Liver (tissue), 8 donors: ENCODE measurements at regions not wholly inside any gene's neighbourhood (a gene's known extent, or its start where the extent isn't known, plus 50 kb on each side); places are given as distances from the start of the nearest gene placed in this dataset.
A peak's percentile ranks its signal among the peaks of the same experiment; 100 is the strongest.

ENCODE experiments used
- DNase-seq: peaks from one replicate; pipeline ENCODE4 v3.0.0-alpha.2; 2017; ENCODE audit warnings: low spot score
- H3K27ac ChIP-seq, 2 donors: one replicate each; pipeline ENCODE4 v1.7.0; 2013; ENCODE audit warnings: inconsistent platforms in 2 of 2, low read length in 2 of 2, control low read depth in 1 of 2, low read depth in 1 of 2, mild to moderate bottlenecking in 1 of 2
- H3K27me3 ChIP-seq, 4 donors: one replicate each; pipeline versions ENCODE4 v1.6.1 to v1.7.0; 2013; ENCODE audit warnings: low read length in 3 of 4, inconsistent platforms in 1 of 4, mild to moderate bottlenecking in 1 of 4, moderate library complexity in 1 of 4; ENCODE audit not compliant: control insufficient read depth in 4 of 4, insufficient read depth in 4 of 4
- H3K36me3 ChIP-seq, 4 donors: one replicate each; pipeline versions ENCODE4 v1.6.1 to v1.7.0; 2013; ENCODE audit warnings: low read length in 3 of 4, mild to moderate bottlenecking in 3 of 4, low read depth in 1 of 4, moderate library complexity in 1 of 4; ENCODE audit not compliant: control insufficient read depth in 4 of 4, insufficient read depth in 3 of 4
- H3K4me1 ChIP-seq, 4 donors: one replicate each; pipeline versions ENCODE4 v1.6.1 to v1.7.0; 2013; ENCODE audit warnings: low read length in 3 of 4, mild to moderate bottlenecking in 3 of 4, moderate library complexity in 1 of 4; ENCODE audit not compliant: control insufficient read depth in 4 of 4, insufficient read depth in 4 of 4
- H3K4me3 ChIP-seq, 3 donors: one replicate each; pipeline versions ENCODE4 v1.6.1 to v1.7.0; 2013; ENCODE audit warnings: low read length in 3 of 3, control low read depth in 1 of 3, low read depth in 1 of 3, mild to moderate bottlenecking in 1 of 3
- H3K9ac ChIP-seq, 2 donors: one replicate each; pipeline ENCODE4 v1.7.0; 2013; ENCODE audit warnings: low read length in 2 of 2, mild to moderate bottlenecking in 2 of 2, moderate library complexity in 2 of 2, control low read depth in 1 of 2, low read depth in 1 of 2
- H3K9me3 ChIP-seq, 4 donors: one replicate each; pipeline versions ENCODE4 v1.6.1 to v1.7.0; 2013; ENCODE audit warnings: low read length in 3 of 4; ENCODE audit not compliant: control insufficient read depth in 4 of 4
- EGR1 ChIP-seq, 2 donors: IDR thresholded peaks; 2 replicates each; pipeline ENCODE4 v1.6.1; 2016 to 2018; ENCODE audit warnings: antibody characterized with exemption in 2 of 2, low read depth in 2 of 2
- FOXA1 ChIP-seq: IDR thresholded peaks from 2 replicates; pipeline ENCODE4 v1.6.1; 2016; ENCODE audit warnings: antibody characterized with exemption
- HNF4A ChIP-seq, 2 donors: conservative IDR thresholded peaks; 2 replicates each; pipeline ENCODE4 v1.6.1; 2016; ENCODE audit warnings: antibody characterized with exemption in 2 of 2, mild to moderate bottlenecking in 2 of 2
- HNF4G ChIP-seq: IDR thresholded peaks from 2 replicates; pipeline ENCODE4 v1.6.1; 2016; ENCODE audit warnings: antibody characterized with exemption
- JUND ChIP-seq, 2 donors: IDR thresholded peaks; 2 replicates each; pipeline ENCODE4 v1.6.1; 2016; ENCODE audit warnings: antibody characterized with exemption in 2 of 2
- NR2F2 ChIP-seq: IDR thresholded peaks from 2 replicates; pipeline ENCODE4 v1.6.1; 2016; ENCODE audit warnings: antibody characterized with exemption
- RAD21 ChIP-seq, 2 donors: IDR thresholded peaks; 2 replicates each; pipeline ENCODE4 v1.6.1; 2016; ENCODE audit warnings: antibody characterized with exemption in 2 of 2, mild to moderate bottlenecking in 2 of 2
- RXRA ChIP-seq, 2 donors: IDR thresholded peaks; 2 replicates each; pipeline ENCODE4 v1.6.1; 2017 to 2018; ENCODE audit warnings: antibody characterized with exemption in 2 of 2, mild to moderate bottlenecking in 1 of 2
- SP1 ChIP-seq: IDR thresholded peaks from 2 replicates; pipeline ENCODE4 v1.6.1; 2018; ENCODE audit warnings: antibody characterized with exemption, mild to moderate bottlenecking
- TAF1 ChIP-seq: conservative IDR thresholded peaks from 2 replicates; pipeline ENCODE4 v1.6.1; 2016; ENCODE audit warnings: antibody characterized with exemption, mild to moderate bottlenecking
- YY1 ChIP-seq: IDR thresholded peaks from 2 replicates; pipeline ENCODE4 v1.6.1; 2016; ENCODE audit warnings: antibody characterized with exemption, mild to moderate bottlenecking
- WGBS: extraction: QIAGEN DNeasy Blood & Tissue Kit; methylation state at CpG from one replicate; pipeline ENCODE4 v1.1.7; 2013; 5-methylcytosine and 5-hydroxymethylcytosine counted together
- TF ChIP-seq, protein P1 (sequence below): fragments of 150-350 bp; IDR thresholded peaks from 2 replicates; pipeline ENCODE4 v1.5.1; 2017; ENCODE audit warnings: improper control_type of control experiment, low read depth, low read length; ENCODE audit not compliant: missing input control
- TF ChIP-seq, protein P2 (sequence below): IDR thresholded peaks from 2 replicates; pipeline ENCODE4 v1.6.1; 2016; ENCODE audit warnings: antibody characterized with exemption, mild to moderate bottlenecking
- TF ChIP-seq, protein P3 (sequence below): IDR thresholded peaks from 2 replicates; pipeline ENCODE4 v1.6.1; 2016; ENCODE audit warnings: antibody characterized with exemption
- TF ChIP-seq, protein P4 (sequence below): IDR thresholded peaks from 2 replicates; pipeline ENCODE4 v1.6.1; 2016; ENCODE audit warnings: antibody characterized with exemption
- TF ChIP-seq, protein P5 (sequence below): IDR thresholded peaks from 2 replicates; pipeline ENCODE4 v1.6.1; 2016; ENCODE audit warnings: antibody characterized with exemption
- donor health status: healthy.
- donor health status: healthy.
- donor health status: healthy.
- donor health status: healthy.
- donor health status: healthy.

DNA sequence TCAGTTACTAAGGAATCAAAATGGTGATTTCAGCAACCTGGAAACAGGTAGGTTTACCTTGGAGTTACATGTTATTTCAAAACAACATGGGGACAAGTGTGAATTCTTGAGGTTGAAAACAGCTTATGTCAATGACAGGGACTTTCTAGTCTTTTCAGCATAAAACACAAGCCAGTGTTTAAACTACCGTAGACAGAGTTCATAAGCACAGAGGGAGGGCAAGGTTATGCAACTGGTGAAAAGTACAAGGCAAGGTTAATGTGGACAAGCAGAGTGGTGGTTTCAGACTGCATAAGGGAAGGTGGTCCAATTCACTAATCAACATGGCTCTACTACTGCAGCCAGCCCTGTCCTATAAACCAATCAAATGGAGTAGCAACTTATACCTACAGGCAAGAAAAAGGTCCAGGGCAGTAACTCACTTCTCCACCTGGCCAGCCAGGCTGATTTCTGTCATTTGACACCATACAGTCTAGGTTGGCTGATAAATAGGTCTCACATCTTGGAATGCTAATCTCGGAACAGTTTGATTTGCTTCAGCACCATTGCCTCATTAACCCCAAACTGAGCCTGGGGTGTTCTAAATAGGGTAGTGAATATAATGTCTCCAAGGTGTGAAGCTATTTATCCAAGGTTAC lies 250.3 kb upstream of the PROX1 start (continued):
- TF ChIP-seq, protein P1, sequence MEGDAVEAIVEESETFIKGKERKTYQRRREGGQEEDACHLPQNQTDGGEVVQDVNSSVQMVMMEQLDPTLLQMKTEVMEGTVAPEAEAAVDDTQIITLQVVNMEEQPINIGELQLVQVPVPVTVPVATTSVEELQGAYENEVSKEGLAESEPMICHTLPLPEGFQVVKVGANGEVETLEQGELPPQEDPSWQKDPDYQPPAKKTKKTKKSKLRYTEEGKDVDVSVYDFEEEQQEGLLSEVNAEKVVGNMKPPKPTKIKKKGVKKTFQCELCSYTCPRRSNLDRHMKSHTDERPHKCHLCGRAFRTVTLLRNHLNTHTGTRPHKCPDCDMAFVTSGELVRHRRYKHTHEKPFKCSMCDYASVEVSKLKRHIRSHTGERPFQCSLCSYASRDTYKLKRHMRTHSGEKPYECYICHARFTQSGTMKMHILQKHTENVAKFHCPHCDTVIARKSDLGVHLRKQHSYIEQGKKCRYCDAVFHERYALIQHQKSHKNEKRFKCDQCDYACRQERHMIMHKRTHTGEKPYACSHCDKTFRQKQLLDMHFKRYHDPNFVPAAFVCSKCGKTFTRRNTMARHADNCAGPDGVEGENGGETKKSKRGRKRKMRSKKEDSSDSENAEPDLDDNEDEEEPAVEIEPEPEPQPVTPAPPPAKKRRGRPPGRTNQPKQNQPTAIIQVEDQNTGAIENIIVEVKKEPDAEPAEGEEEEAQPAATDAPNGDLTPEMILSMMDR = no peak
- TF ChIP-seq EGR1 (IDR thresholded peaks at IDR 0.05; ENCODE audit: low read depth in 2 of 2) (no peak), SP1 (peak; percentile 82)

DNA sequence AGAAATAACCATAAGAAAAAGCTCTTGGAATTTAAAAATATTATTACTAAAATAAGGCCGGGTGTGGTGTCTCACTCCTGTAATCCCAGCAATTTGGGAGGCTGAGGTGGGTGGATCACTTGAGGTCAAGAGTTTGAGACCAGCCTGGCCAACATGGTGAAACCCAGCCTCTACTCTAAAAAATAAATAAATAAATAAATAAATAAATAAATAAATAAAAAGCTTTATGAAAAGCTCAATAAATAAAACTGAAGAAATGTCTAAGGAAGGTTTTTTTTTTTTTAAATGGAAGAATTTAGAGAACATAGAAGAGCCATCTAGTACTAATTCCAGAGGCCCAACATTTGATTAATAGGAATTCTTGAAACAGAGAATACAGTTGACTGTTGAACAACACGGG lies 249.1 kb upstream of the PROX1 start:
- 93% methylated on average over 2 of the region's 2 CpGs for WGBS
- H3K27ac ChIP-seq = no peak overlapping the region
- DNase-seq = no peak
- H3K4me1 ChIP-seq = peaks cover 2 to 25% (median 16%) of the 10 kb centered on the region in 4 donors
- H3K9me3 ChIP-seq = no peaks in the 10 kb centered on the region
- H3K9ac ChIP-seq = no peak overlapping the region
- H3K27me3 ChIP-seq = no peaks in the 10 kb centered on the region
- H3K36me3 ChIP-seq = no peaks in the 10 kb centered on the region
- TF ChIP-seq HNF4G (no peak), EGR1 (IDR thresholded peaks at IDR 0.05; ENCODE audit: low read depth in 2 of 2) (no peak), FOXA1 (no peak), RAD21 (IDR thresholded peaks at IDR 0.05) (no peak), NR2F2 (no peak), SP1 (no peak), HNF4A (conservative IDR thresholded peaks at IDR 0.05) (no peak), JUND (IDR thresholded peaks at IDR 0.05) (no peak), RXRA (IDR thresholded peaks at IDR 0.05) (no peak), TAF1 (no peak), YY1 (no peak)
- TF ChIP-seq, protein P2, sequence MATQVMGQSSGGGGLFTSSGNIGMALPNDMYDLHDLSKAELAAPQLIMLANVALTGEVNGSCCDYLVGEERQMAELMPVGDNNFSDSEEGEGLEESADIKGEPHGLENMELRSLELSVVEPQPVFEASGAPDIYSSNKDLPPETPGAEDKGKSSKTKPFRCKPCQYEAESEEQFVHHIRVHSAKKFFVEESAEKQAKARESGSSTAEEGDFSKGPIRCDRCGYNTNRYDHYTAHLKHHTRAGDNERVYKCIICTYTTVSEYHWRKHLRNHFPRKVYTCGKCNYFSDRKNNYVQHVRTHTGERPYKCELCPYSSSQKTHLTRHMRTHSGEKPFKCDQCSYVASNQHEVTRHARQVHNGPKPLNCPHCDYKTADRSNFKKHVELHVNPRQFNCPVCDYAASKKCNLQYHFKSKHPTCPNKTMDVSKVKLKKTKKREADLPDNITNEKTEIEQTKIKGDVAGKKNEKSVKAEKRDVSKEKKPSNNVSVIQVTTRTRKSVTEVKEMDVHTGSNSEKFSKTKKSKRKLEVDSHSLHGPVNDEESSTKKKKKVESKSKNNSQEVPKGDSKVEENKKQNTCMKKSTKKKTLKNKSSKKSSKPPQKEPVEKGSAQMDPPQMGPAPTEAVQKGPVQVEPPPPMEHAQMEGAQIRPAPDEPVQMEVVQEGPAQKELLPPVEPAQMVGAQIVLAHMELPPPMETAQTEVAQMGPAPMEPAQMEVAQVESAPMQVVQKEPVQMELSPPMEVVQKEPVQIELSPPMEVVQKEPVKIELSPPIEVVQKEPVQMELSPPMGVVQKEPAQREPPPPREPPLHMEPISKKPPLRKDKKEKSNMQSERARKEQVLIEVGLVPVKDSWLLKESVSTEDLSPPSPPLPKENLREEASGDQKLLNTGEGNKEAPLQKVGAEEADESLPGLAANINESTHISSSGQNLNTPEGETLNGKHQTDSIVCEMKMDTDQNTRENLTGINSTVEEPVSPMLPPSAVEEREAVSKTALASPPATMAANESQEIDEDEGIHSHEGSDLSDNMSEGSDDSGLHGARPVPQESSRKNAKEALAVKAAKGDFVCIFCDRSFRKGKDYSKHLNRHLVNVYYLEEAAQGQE = no peak
- TF ChIP-seq, protein P3, sequence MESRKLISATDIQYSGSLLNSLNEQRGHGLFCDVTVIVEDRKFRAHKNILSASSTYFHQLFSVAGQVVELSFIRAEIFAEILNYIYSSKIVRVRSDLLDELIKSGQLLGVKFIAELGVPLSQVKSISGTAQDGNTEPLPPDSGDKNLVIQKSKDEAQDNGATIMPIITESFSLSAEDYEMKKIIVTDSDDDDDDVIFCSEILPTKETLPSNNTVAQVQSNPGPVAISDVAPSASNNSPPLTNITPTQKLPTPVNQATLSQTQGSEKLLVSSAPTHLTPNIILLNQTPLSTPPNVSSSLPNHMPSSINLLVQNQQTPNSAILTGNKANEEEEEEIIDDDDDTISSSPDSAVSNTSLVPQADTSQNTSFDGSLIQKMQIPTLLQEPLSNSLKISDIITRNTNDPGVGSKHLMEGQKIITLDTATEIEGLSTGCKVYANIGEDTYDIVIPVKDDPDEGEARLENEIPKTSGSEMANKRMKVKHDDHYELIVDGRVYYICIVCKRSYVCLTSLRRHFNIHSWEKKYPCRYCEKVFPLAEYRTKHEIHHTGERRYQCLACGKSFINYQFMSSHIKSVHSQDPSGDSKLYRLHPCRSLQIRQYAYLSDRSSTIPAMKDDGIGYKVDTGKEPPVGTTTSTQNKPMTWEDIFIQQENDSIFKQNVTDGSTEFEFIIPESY = no peak
- TF ChIP-seq, protein P4, sequence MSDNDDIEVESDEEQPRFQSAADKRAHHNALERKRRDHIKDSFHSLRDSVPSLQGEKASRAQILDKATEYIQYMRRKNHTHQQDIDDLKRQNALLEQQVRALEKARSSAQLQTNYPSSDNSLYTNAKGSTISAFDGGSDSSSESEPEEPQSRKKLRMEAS = no peak
- TF ChIP-seq, protein P5, sequence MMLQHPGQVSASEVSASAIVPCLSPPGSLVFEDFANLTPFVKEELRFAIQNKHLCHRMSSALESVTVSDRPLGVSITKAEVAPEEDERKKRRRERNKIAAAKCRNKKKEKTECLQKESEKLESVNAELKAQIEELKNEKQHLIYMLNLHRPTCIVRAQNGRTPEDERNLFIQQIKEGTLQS = no peak
- TF ChIP-seq, protein P1 = no peak
- no peak overlapping the region for H3K4me3 ChIP-seq
